ENCODE measurements at regions not wholly inside any gene's neighbourhood (a gene's known extent, or its start where the extent isn't known, plus 50 kb on each side); places are given as distances from the start of the nearest gene placed in this dataset.
"Not testable (repeated sequence)": the region's sequence is repeated elsewhere in the genome, so short reads cannot be mapped to it uniquely, and the experiment has no call there.

- DNase-seq: not testable (repeated sequence)
These were observed 235.7 kb downstream of the GOLGA6L6 start for GRCh38 chr15:20305912-20306311.

- not testable (repeated sequence) for DNase-seq
These were observed 236.6 kb downstream of the GOLGA6L6 start for GRCh38 chr15:20305015-20305465.

GRCh38 chr15:20304282-20305014, 237.2 kb downstream of the GOLGA6L6 start:
- not testable (repeated sequence) for DNase-seq

GRCh38 chr15:20303248-20304171, 238.1 kb downstream of the GOLGA6L6 start:
- not testable (repeated sequence) for DNase-seq

GRCh38 chr15:20302141-20303069, 239.2 kb downstream of the GOLGA6L6 start:
- not testable (repeated sequence) for DNase-seq

- DNase-seq: not testable (repeated sequence)
These were observed 240.0 kb downstream of the GOLGA6L6 start for GRCh38 chr15:20301471-20302081.

- not testable (repeated sequence) for DNase-seq
These were observed 240.6 kb downstream of the GOLGA6L6 start for GRCh38 chr15:20301041-20301390.

GRCh38 chr15:20300351-20301040, 241.1 kb downstream of the GOLGA6L6 start:
- DNase-seq: not testable (repeated sequence)

- DNase-seq: not testable (repeated sequence)
These were observed 243.9 kb downstream of the GOLGA6L6 start for GRCh38 chr15:20297603-20298123.

GRCh38 chr15:20296261-20296660, 245.3 kb downstream of the GOLGA6L6 start:
- DNase-seq: not testable (repeated sequence)

GRCh38 chr15:20295238-20295811, 246.3 kb downstream of the GOLGA6L6 start:
- no peak for DNase-seq

- no peak for DNase-seq
These were observed 246.9 kb downstream of the GOLGA6L6 start for GRCh38 chr15:20294651-20295237.

GRCh38 chr15:20292422-20293005, 249.1 kb downstream of the GOLGA6L6 start:
- not testable (repeated sequence) for DNase-seq

- not testable (repeated sequence) for DNase-seq
These were observed 250.0 kb downstream of the GOLGA6L6 start for GRCh38 chr15:20291616-20292015.

- not testable (repeated sequence) for DNase-seq
These were observed 251.0 kb downstream of the GOLGA6L6 start for GRCh38 chr15:20290606-20291005.

GRCh38 chr15:20289538-20290103, 252.0 kb downstream of the GOLGA6L6 start:
- DNase-seq: not testable (repeated sequence)

- not testable (repeated sequence) for DNase-seq
These were observed 252.6 kb downstream of the GOLGA6L6 start for GRCh38 chr15:20288800-20289537.

- not testable (repeated sequence) for DNase-seq
These were observed 255.0 kb downstream of the GOLGA6L6 start for GRCh38 chr15:20286559-20286958.
